ENCODE measurements at regions not wholly inside any gene's neighbourhood (a gene's known extent, or its start where the extent isn't known, plus 50 kb on each side); places are given as distances from the start of the nearest gene placed in this dataset.

GRCh38 chr6:43886067-43886461 is 116.1 kb downstream of the VEGFA start:
- no peak overlapping the region for H3K27ac ChIP-seq (ENCODE audit: low read length)
- no TSS peak for BruUV-seq (replicated peaks)
- no peak overlapping the region for H3K4me3 ChIP-seq (ENCODE audit: low read depth in 2 of 2, low read length in 2 of 2)
- H3K4me1 ChIP-seq (ENCODE audit: control insufficient read depth, insufficient read depth, low read length) = no peaks in the 10 kb centered on the region; the same call in 1 of the 2 replicates
- ChIA-PET POLR2A (no interaction called here), CTCF (no interaction called here)
- ATAC-seq (no peak), DNase-seq (ENCODE audit: low read depth, low spot score) (no peak)
- TF ChIP-seq CTCF (IDR thresholded peaks at IDR 0.05) = no peak
- TF ChIP-seq TCF7L2 (IDR thresholded peaks at IDR 0.05; ENCODE audit: low read depth, low read length) = no peak
- no peak for TF ChIP-seq POLR2AphosphoS5 (IDR thresholded peaks at IDR 0.05; ENCODE audit: low read depth, low read length)
- no peak for TF ChIP-seq REST (IDR thresholded peaks at IDR 0.05; ENCODE audit: insufficient read depth in 1 of 2, low read depth in 2 of 2, low read length in 1 of 2)
- H3K9me3 ChIP-seq (ENCODE audit: control insufficient read depth, insufficient read depth, low read depth, low read length) = no peaks in the 10 kb centered on the region
- intact Hi-C loops (cut with micrococcal nuclease; ENCODE audit: unreplicated experiment) = no loop called here
- H3K27me3 ChIP-seq (ENCODE audit: control insufficient read depth, insufficient read depth, low read length) = no peaks in the 10 kb centered on the region
- in situ Hi-C loops (cut with HindIII; ENCODE audit: low pct_unique_long_range_greater_than_20kb, low sequenced_read_pairs) = no loop called here
- no peaks in the 10 kb centered on the region for H3K36me3 ChIP-seq (ENCODE audit: control insufficient read depth, insufficient read depth, low read length)

- in situ Hi-C loops (cut with HindIII; ENCODE audit: low pct_unique_long_range_greater_than_20kb, low sequenced_read_pairs) (no loop called here), intact Hi-C loops (cut with micrococcal nuclease; ENCODE audit: unreplicated experiment) (no loop called here)
- Histone ChIP-seq H3K27me3 (ENCODE audit: control insufficient read depth, insufficient read depth, low read length) (no peaks in the 10 kb centered on the region), H3K36me3 (ENCODE audit: control insufficient read depth, insufficient read depth, low read length) (no peaks in the 10 kb centered on the region), H3K27ac (ENCODE audit: low read length) (no peak overlapping the region), H3K4me3 (ENCODE audit: low read depth in 2 of 2, low read length in 2 of 2) (no peak overlapping the region), H3K4me1 (ENCODE audit: control insufficient read depth, insufficient read depth, low read length) (no peaks in the 10 kb centered on the region; the same call in 1 of the 2 replicates), H3K9me3 (ENCODE audit: control insufficient read depth, insufficient read depth, low read depth, low read length) (no peaks in the 10 kb centered on the region)
- ATAC-seq (no peak), DNase-seq (ENCODE audit: low read depth, low spot score) (no peak)
- TF ChIP-seq CTCF (IDR thresholded peaks at IDR 0.05) (no peak), POLR2AphosphoS5 (IDR thresholded peaks at IDR 0.05; ENCODE audit: low read depth, low read length) (no peak), REST (IDR thresholded peaks at IDR 0.05; ENCODE audit: insufficient read depth in 1 of 2, low read depth in 2 of 2, low read length in 1 of 2) (no peak), SIN3A (IDR thresholded peaks at IDR 0.05; ENCODE audit: borderline replicate concordance, insufficient read depth, low read depth, low read length) (no peak), TCF7L2 (IDR thresholded peaks at IDR 0.05; ENCODE audit: low read depth, low read length) (no peak)
- BruUV-seq (replicated peaks) = no TSS peak
- ChIA-PET POLR2A (no interaction called here), CTCF (no interaction called here)
Measured at GRCh38 chr6:43885399-43886066, 115.5 kb downstream of the VEGFA start.

Data from Panc1 (cell line).